ENCODE measurements at regions not wholly inside any gene's neighbourhood (a gene's known extent, or its start where the extent isn't known, plus 50 kb on each side); places are given as distances from the start of the nearest gene placed in this dataset.

GRCh38 chr10:32167450-32167849 is 111.2 kb upstream of the KIF5B start:
- no peak for DNase-seq

GRCh38 chr10:32166365-32166764 is 110.1 kb upstream of the KIF5B start:
- peak; percentile 39 for DNase-seq

- no peak for DNase-seq
These were observed 107.5 kb upstream of the KIF5B start for GRCh38 chr10:32163762-32164148.

GRCh38 chr10:32163071-32163761 is 107.0 kb upstream of the KIF5B start:
- peak; percentile 23 for DNase-seq

- no peak for DNase-seq
These were observed 105.4 kb upstream of the KIF5B start for GRCh38 chr10:32161586-32161985.

GRCh38 chr10:32160864-32161263 is 104.6 kb upstream of the KIF5B start:
- no peak for DNase-seq

GRCh38 chr10:32159264-32159663 is 103.0 kb upstream of the KIF5B start:
- no peak for DNase-seq

- DNase-seq: no peak
These were observed 99.8 kb upstream of the KIF5B start for GRCh38 chr10:32156031-32156495.

GRCh38 chr10:32155075-32155516 is 98.9 kb upstream of the KIF5B start:
- no peak for DNase-seq

- no peak for DNase-seq
These were observed 97.7 kb upstream of the KIF5B start for GRCh38 chr10:32153931-32154330.

- DNase-seq: no peak
These were observed 97.0 kb upstream of the KIF5B start for GRCh38 chr10:32153252-32153651.

GRCh38 chr10:32151871-32152270 is 95.6 kb upstream of the KIF5B start:
- no peak for DNase-seq

- no peak for DNase-seq
These were observed 94.4 kb upstream of the KIF5B start for GRCh38 chr10:32150532-32151101.

- peak; percentile 52 for DNase-seq
These were observed 93.2 kb upstream of the KIF5B start for GRCh38 chr10:32149252-32149955.

GRCh38 chr10:32148864-32149251 is 92.6 kb upstream of the KIF5B start:
- no peak for DNase-seq

- no peak for DNase-seq
These were observed 91.5 kb upstream of the KIF5B start for GRCh38 chr10:32147730-32148129.

GRCh38 chr10:32146166-32146565 is 89.9 kb upstream of the KIF5B start:
- DNase-seq: no peak

GRCh38 chr10:32144817-32145688 is 88.8 kb upstream of the KIF5B start:
- DNase-seq: no peak

- DNase-seq: no peak
These were observed 87.2 kb upstream of the KIF5B start for GRCh38 chr10:32143302-32143847.

- no peak for DNase-seq
These were observed 86.4 kb upstream of the KIF5B start for GRCh38 chr10:32142646-32143045.

- no peak for DNase-seq
These were observed 85.0 kb upstream of the KIF5B start for GRCh38 chr10:32141018-32141807.

- no peak for DNase-seq
These were observed 84.2 kb upstream of the KIF5B start for GRCh38 chr10:32140403-32140802.

Measured in right hindlimb (tissue), 1 donor.